GM18909 (cell line): ENCODE measurements at regions not wholly inside any gene's neighbourhood (a gene's known extent, or its start where the extent isn't known, plus 50 kb on each side); places are given as distances from the start of the nearest gene placed in this dataset.
"Not testable (repeated sequence)": the region's sequence is repeated elsewhere in the genome, so short reads cannot be mapped to it uniquely, and the experiment has no call there.

Experiments
- ATAC-seq: cut with Tn5 transposase; IDR thresholded peaks from one replicate; pipeline ENCODE4 v1.9.1; 2021; ENCODE audit warnings: mild to moderate bottlenecking; ENCODE audit not compliant: unreplicated experiment, poor library complexity

DNA sequence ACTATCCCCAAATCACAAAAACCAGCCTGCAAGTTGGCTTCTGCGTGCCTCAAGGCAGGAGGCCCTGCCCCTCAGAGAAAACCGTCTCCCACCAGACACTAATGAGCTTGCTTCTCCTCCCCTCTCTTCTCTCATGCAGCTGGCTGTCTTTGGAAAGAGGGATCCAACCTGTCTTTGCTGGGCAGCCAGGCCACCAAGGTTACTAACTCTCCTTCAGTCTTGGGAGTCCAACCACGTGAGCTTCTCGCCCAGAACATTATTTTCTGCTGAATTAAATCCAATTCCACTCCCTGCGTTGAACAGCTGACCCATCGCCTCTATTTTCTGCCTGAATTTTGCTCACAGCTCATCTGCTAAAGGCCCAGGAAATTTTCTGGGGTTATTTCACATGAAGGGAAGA is 291.3 kb upstream of the NCKAP5 start:
- ATAC-seq: no peak

DNA sequence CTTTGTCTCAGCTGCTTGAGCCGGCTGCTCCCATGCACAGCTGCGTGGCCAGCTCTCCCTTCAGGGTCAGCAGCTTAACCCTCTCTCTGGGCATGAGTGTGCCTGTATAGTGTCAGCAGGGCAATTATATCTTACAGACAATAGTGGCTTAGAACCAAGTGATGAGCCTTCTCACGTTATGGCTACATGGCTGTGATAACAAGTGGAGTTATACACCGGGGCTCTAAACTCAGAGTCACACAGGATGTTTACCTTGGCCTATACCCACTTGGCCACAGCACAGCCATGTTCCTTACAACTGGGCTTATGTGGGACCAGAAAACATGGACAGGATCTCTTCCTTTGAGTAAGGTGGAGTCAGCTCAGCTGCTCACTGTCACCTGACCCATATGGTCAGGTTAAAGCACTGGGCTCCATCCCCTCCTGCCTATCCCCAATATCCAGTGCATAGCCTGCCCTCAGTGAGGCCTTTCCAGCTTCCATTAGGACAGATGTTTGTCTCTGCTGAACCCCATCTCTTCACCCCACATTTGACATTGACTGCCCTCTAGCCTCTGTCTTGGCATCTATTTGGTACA is 294.2 kb upstream of the NCKAP5 start:
- ATAC-seq: no peak

DNA sequence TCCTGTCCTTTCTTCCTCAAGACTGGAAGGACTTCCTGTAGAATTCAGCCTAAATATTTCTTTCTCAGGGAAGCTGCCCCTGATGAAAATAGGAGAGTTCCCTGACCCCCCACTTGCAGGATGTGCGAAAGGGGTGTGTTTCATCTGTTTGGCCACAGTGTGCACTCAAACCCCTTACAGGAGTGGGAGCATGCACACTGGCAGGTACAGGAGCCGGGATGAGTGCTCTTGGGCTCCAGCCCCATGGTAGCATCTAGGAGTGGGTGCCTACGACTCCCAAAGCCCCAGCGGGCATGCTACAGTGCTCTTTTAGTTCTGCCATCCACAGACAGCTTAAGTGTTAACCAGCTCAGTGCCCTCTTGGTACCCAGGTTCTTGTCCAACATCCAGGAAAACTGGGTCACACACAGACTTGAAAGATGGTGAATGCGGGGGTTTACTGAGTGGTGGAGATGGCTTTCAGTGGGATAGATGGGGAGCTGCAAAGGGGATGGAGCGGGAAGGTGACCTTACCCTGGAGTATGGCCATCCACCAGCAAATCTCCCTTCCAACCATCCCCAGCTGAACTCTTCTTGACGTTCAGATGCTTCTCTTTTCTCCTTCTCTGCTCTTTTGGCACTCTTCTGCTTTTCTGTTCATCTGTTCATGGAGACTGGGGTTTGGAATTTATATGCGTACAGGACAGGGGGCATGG is 295.0 kb upstream of the NCKAP5 start:
- no peak for ATAC-seq

DNA sequence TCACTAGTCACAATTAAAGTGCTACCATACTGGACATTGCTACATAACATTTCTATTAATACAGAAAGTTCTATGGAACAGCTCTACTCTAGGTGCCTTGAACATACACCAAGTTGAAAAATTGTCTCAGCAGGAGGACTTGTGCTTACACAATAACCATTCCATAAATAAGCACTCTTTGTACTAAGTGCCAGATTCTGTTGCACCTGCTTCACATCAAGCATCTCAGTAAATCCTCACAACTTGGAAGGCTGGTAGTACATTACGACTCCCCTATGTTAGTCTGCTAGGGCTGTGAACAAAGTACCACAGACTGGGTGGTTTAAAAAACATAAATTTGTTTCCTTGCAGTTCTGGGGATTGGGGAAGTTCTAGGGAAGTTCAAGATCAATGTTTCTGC is 296.9 kb upstream of the NCKAP5 start:
- no peak for ATAC-seq

DNA sequence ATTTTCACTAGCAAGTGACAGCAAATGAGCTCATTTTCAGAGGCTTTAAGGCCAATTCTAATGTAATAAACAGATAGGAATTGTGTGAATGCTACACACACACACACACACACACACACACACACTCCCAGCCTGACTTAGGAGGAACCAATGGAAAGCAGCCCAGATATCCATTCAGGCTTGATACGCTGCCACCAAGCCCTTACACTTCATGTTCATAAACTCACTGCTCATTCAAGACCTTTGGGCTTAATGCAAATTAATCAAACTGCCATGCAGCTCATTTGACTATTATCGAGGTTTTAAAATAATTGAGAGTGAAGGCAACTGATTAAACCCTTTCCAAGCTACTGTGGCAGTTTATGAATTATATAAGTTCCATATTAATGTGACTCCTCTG is 298.9 kb upstream of the NCKAP5 start:
- no peak for ATAC-seq

DNA sequence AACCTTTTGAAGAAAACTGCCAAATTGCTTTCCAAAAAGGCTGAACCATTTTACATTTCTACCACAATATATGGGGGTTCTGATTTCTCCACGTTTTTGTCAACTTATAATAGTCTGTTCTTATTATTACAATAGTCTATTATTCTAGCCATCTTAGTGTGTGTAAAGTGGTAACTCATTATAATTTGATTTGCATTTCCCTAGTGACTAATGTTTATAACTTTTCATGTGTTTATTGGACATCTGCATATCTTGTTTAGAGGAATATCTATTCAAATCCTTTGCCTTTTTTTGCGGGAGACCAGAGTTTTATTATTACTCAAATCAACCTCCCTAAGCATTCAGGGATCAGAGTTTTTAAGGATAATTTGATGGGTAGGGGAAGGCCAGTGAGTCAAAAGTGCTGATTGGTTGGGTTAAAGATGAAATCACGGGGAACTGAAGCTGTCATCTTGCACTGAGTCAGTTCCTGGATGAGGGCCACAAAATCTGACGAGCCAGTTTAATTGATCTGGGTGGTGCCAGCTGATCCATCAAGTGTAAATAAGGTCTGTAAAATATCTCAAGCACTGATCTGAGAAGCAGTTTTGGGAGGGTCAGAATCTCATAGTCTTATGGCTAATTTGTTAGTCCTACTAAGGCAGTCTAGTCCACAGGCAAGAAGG is 303.4 kb upstream of the NCKAP5 start:
- ATAC-seq: no peak

DNA sequence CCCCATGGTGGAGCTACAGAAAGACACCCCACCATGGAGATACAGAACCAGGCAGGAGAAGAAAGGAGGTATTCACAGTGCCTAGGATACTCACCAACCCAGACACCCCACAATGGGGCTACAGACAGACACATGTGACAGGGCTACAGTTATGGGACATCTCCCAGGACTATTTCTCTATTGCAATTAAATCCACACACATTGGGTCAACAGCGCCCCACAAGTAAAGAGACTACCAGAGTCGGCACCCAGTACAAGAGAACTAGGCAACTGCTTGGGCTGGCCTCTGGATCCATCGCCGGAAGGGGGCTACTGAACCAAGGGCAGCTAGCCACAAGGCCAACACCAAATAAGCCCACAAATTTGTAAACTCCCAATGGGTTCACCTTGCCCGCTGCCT is 310.1 kb upstream of the NCKAP5 start:
- ATAC-seq: no peak

DNA sequence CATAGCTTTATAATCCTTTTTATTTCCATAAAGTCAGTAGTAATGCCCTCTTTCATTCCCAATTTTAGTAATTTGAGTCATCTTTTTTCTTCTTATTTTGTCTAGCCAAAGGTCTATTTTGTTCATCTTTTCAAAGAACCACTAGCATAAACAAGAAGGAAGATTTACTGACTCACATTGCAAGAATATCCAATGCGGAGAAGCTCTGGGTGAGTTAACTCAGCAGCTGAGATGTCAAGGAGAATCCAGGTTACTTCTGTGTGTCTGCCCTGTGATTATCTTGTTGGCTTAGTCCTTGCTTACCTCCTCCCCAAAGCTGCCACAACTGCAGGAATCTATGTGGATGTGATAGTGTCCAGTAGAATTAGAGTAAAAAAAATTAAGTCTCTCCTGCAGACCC is 311.4 kb upstream of the NCKAP5 start:
- ATAC-seq: no peak

DNA sequence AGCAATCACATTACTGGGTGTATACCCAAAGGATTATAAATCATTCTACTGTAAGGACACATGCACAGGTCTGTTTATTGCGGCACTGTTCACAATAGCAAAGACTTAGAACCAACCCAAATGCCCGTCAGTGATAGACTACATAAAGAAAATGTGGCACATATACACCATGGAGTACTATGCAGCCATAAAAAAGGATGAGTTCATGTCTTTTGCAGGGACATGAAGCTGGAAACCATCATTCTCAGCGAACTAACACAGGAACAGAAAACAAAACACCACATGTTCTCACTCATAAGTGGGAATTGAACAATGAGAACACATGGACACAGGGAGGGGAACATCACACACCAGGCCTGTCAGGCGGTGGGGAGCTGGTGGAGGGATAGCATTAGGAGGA is 313.9 kb upstream of the NCKAP5 start:
- not testable (repeated sequence) for ATAC-seq

DNA sequence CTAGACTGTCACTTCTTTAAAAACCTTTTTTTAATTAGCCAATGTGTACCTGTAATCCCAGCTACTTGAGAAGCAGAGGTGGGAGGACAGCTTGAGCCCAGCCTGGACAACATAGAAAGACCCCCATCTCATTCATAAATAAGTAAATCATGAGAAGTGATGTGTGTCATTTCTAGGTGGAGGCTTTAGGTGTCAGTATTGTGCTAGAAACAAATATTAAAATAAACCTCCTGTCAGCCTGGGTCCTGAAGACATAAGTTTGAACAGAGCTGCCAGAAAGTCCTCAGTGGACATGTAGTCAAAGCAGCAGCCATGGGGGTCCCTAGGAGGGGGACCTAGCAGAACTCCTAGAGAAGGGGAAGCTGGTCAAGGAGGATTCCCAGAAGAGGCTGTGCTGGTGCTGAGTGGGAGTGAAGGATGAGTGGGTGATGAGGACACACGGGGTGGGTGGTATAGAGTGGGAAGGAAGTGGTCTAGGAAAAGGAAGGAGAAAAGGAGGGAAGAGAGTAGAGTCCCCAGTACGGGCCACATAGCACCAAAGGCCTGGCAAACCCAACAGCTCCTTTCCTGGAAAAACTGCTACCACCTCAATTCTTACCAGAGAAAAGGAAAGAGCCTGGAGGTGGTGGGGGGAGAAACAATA is 316.6 kb upstream of the NCKAP5 start:
- no peak for ATAC-seq

DNA sequence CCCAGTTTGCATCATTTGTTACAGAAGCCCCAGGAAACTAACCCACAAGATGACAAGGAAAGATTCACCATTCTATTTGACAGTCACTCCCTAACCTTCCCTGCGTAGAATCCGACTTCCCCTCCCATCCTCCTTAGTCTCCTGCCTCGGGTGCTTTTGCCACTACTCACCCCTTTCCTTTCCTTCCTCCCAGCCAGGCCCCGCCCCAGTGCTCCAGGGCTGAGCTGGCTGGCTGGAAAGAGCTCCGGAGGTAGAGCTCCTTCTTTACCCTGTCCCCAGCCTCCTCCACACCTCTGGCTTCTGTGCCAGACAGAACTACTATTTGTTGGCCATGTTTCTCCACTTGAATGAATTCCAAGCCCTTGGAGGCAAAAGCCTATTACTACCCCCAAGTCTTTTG is 317.6 kb upstream of the NCKAP5 start:
- ATAC-seq: no peak

DNA sequence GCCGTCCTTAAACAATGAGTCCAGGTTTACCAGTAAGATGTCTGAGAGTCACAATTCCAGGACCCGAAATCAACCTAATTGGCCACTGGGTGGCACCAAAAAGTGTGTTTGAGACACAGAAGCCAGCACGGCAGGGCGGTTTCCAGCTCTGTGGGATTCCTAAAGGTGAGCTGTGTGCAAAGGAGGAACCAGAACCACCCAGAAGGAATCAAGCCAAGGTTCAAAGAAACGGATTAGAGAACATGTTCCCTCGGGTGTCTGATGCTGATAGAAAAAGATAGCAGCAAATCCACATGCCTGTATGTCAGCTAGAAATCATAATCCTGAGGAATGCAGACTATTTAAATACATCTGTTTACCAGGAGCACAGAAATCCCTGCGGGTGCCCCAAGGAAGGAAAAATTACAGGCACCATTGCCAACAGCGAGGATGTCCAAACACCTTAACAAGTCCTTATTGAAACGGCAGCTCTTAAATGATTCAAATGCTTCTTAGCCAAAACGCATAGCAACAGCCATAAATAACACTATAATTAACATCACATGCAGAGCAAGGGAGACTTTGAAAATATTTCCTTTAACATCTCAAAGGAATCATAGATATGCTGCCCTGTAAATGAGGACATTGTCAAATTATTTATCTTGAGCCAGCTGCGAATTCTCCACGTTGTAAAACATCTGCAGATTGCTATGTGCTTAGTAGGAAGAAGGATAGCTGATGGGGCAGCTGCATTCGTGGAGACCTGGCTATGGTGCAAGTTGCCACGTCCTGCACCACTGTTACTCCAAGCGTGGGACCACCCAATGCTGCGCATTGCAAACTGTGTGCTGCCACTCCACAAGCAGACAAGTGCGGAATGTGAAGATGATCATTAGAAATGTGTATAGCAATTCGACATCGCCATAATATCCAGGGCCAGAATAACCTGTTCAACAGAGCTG is 318.7 kb upstream of the NCKAP5 start:
- peak; percentile 71 for ATAC-seq

DNA sequence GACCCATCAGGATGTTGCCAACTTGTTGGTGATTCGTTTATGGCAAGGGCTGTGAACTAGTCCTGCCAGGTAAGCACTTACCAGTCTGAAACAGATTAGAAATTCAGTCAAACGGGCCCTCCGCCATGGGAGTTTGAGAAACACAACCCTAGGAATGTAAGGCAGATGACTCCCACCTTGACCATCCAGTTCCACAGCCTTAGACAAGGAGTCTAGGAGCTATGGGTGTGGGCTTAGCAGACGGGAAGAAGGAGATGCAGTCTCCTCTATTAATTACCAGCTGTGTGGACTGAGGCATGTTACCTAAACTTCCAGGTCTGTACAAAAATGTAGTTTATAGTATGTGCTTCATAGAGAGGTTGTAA is 319.4 kb upstream of the NCKAP5 start:
- ATAC-seq: no peak

DNA sequence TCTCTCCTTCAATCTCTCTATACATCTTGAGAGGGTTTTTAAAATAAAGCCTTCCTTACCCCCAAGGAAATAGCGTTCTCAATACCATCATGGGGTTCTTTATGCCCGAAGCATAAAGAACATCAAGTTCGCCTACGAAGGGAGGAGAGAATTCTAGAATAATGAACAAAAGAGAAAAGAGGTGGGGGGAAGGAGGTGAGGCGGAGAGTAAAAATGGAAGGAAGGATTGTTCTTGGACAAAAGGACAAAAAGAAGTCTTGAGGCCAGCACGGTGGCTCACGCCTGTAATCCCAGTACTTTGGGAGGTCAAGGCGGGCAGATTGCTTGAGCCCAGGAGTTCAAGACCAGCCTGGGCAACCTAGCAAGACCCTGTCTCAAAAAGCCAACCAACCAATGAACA is 319.8 kb upstream of the NCKAP5 start:
- ATAC-seq: no peak

DNA sequence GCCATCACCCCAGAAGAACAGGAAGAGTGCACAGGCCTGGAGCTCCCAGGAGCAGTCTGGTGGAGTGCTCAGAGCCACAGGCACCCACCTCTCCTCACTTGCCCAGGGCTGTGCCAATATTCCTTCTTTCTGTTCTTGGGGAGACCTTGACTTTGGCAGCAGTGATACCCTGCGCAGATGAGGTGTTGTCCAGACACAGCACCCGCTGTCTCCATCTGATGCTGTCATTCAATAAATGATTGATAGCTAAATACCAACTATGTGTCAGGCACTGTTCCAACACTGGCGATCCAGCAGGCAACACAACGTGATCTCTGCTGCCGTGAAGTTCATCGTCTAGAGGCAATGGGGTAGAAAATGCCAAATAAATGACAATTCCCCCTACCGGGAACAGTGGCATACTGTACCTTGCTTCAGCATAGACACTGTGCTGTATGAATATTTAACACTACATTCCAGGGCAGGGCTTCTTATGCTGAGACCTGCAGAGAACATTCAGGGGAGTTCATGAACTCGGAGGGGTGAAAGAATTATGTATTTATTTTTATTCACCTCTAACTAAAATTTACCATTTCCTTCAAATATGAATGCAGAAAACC is 320.5 kb upstream of the NCKAP5 start:
- no peak for ATAC-seq

DNA sequence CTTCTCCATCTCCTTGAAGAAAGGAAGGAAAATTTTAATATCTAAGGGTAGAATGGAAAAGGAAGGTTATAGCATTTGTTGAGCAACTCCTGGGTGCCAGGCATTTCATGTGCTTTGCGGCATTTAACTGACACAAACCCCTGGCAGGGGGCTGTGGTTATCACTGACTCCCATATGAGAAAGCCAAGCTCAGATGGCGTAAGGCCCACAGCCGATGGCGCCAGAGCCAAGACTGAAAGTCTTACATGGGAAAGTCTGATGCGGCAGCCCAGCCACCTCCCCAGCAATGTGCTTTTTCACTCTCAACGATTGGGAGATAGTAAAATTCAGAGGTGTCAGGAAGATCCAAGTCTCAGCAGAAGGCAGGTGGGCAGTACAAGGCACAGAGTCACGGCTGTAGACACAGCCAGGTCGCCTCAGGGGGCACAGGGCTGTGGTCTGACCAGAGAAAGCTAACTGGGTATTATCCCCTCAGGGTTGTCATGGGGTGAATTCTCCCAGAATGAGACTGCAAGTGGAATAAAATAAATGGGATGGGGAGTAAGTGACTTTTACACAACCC is 324.2 kb upstream of the NCKAP5 start:
- ATAC-seq: no peak

DNA sequence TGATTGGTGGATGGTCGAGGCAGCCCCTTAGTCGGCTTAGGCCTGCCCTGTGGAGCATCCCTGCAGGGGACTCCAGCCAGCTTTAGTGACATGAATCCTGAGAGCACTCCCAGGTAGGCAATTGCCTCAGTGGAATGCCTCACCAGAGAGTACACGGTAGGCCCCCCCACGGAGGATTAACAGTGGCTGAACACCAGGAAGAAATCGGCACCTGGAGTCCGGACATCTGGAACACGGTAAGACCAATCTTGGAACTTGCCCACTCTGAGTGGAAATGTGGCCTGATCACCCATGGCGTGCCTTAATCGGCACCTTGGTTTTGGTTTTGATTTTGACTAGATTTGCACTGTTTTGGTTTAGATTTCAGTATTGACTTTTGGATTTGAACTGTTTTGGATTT is 326.2 kb upstream of the NCKAP5 start:
- no peak for ATAC-seq

DNA sequence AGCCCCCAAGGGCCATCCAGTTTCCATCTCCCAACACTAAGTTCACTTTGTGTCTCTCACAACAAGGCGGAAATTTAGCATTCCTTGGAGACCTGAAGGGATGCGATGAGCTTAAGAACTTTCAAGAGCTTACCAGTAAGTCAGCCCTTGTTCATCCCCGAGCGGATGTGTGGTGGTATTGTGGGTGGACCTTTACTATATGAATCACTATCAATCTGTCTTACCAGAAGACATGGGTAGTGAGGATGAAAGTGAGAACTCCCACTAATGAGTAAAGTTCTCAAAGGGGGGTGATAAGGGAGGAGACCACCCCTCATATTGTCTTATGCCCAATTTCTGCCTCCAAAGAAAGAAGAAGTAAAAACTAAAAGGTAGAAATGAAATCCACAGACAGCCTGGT is 329.6 kb upstream of the NCKAP5 start:
- not testable (repeated sequence) for ATAC-seq

DNA sequence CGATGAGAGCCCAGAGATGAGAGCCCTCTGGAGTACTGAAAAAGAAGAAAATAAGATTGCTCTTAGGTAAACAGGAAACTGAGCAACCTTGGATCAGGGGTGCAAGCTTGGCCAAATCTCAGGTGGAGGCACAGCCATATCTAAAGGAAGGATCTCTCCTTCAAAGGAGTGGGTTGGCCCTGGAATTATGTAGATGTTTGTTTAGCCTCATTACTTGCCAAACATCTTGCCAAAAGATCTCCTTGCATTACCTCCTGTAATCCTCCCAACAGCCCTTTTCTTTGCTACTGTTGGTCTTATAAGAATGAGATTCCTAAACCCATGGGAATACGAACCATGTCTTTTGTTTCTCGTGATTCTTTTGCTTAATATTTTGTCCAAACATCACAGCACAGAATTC is 332.6 kb upstream of the NCKAP5 start:
- ATAC-seq: no peak

DNA sequence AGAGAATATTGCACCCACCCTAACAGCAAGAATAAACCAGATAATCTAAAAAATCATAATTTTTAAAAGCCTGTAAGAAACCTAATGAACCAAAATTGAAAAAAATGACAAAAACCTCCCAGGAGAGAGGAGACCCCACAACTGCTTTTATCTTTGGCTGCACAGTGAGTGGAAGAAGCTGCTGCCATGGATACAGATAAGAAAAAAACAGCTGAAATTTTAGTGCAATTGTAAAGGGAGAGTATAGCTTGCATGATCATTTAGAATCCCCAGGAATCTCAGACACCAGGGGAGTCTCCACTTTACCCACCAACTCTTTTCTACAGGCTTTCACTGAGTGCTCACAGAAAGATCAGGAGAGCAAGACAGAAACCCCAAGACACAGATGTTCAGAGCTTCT is 338.1 kb upstream of the NCKAP5 start:
- no peak for ATAC-seq
